KMS-11 (cell line): ENCODE measurements at regions not wholly inside any gene's neighbourhood (a gene's known extent, or its start where the extent isn't known, plus 50 kb on each side); places are given as distances from the start of the nearest gene placed in this dataset.

ENCODE experiments used
- H2AFZ ChIP-seq: fragments of 200-600 bp; sonication (generic); 2 replicates; pipeline ENCODE4 v1.6.1; 2016; ENCODE audit warnings: antibody characterized with exemption, mixed run types, low read depth
- H3K27ac ChIP-seq: fragments of 200-600 bp; sonication (generic); 2 replicates; pipeline ENCODE4 v1.6.1; 2016; ENCODE audit warnings: mild to moderate bottlenecking, mixed run types
- H3K27me3 ChIP-seq: fragments of 200-600 bp; sonication (generic); 2 replicates; pipeline ENCODE4 v1.6.1; 2017; ENCODE audit warnings: mild to moderate bottlenecking, low read depth, mixed run types, moderate library complexity; ENCODE audit not compliant: insufficient read depth
- H3K36me3 ChIP-seq: fragments of 200-600 bp; sonication (generic); 2 replicates; pipeline ENCODE4 v1.6.1; 2017; ENCODE audit warnings: mild to moderate bottlenecking, mixed run types; ENCODE audit not compliant: insufficient read depth
- H3K4me1 ChIP-seq: fragments of 200-600 bp; sonication (generic); 2 replicates; pipeline ENCODE4 v1.6.1; 2016; ENCODE audit warnings: mild to moderate bottlenecking, low read depth, mixed run types; ENCODE audit not compliant: poor library complexity, severe bottlenecking
- H3K4me2 ChIP-seq: fragments of 200-600 bp; sonication (generic); 2 replicates; pipeline ENCODE4 v1.7.0; 2016; ENCODE audit warnings: mild to moderate bottlenecking, mixed run types
- H3K4me3 ChIP-seq: fragments of 200-600 bp; sonication (generic); IDR thresholded peaks from 2 replicates; pipeline ENCODE4 v1.6.1; 2017; ENCODE audit warnings: low read depth, low read length, mixed read lengths; ENCODE audit not compliant: insufficient read depth
- H3K79me2 ChIP-seq: fragments of 200-600 bp; sonication (generic); 2 replicates; pipeline ENCODE4 v1.6.1; 2016; ENCODE audit warnings: low read depth, mixed run types; ENCODE audit not compliant: insufficient read depth
- H3K9ac ChIP-seq: fragments of 200-600 bp; sonication (generic); 2 replicates; pipeline ENCODE4 v1.6.1; 2016; ENCODE audit warnings: mild to moderate bottlenecking, mixed run types
- H4K20me1 ChIP-seq: fragments of 200-600 bp; sonication (generic); 2 replicates; pipeline ENCODE4 v1.6.1; 2016; ENCODE audit warnings: mild to moderate bottlenecking, mixed run types; ENCODE audit not compliant: insufficient read depth
- TF ChIP-seq, protein P1 (sequence below): fragments of 200-600 bp; sonication (generic); conservative IDR thresholded peaks from 2 replicates; pipeline ENCODE4 v1.6.1; 2017; ENCODE audit warnings: low read depth, mild to moderate bottlenecking, antibody characterized with exemption, low read length, moderate library complexity, mixed read lengths

DNA sequence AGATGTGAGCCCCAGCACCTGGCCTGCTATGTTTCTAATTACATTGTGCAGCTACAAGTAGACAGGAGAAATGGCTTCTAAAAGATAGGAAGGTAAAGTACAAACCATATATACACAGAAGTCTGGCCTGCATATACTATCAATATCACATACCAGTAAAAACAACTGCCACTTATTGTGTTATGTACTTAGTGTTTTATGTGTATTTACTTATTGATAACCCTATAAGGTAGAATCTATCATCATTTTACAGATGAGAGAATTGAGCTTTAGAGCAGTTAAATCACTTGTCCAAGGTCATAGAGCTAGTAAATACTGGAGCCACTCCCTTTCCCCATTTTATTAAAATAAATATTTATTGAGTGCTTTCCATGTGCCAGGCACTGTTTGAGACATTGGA lies 102.4 kb upstream of the PRDM1 start:
- no peaks in the 10 kb centered on the region for H3K79me2 ChIP-seq
- H3K4me3 ChIP-seq: no peak overlapping the region
- no peaks in the 10 kb centered on the region for H3K36me3 ChIP-seq
- TF ChIP-seq, protein P1, sequence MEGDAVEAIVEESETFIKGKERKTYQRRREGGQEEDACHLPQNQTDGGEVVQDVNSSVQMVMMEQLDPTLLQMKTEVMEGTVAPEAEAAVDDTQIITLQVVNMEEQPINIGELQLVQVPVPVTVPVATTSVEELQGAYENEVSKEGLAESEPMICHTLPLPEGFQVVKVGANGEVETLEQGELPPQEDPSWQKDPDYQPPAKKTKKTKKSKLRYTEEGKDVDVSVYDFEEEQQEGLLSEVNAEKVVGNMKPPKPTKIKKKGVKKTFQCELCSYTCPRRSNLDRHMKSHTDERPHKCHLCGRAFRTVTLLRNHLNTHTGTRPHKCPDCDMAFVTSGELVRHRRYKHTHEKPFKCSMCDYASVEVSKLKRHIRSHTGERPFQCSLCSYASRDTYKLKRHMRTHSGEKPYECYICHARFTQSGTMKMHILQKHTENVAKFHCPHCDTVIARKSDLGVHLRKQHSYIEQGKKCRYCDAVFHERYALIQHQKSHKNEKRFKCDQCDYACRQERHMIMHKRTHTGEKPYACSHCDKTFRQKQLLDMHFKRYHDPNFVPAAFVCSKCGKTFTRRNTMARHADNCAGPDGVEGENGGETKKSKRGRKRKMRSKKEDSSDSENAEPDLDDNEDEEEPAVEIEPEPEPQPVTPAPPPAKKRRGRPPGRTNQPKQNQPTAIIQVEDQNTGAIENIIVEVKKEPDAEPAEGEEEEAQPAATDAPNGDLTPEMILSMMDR: no peak
- H4K20me1 ChIP-seq: no peaks in the 10 kb centered on the region
- H2AFZ ChIP-seq: no peak overlapping the region
- H3K4me2 ChIP-seq: no peak overlapping the region
- H3K9ac ChIP-seq: no peak overlapping the region
- H3K27me3 ChIP-seq: no peaks in the 10 kb centered on the region
- no peaks in the 10 kb centered on the region for H3K4me1 ChIP-seq
- H3K27ac ChIP-seq: no peak overlapping the region

DNA sequence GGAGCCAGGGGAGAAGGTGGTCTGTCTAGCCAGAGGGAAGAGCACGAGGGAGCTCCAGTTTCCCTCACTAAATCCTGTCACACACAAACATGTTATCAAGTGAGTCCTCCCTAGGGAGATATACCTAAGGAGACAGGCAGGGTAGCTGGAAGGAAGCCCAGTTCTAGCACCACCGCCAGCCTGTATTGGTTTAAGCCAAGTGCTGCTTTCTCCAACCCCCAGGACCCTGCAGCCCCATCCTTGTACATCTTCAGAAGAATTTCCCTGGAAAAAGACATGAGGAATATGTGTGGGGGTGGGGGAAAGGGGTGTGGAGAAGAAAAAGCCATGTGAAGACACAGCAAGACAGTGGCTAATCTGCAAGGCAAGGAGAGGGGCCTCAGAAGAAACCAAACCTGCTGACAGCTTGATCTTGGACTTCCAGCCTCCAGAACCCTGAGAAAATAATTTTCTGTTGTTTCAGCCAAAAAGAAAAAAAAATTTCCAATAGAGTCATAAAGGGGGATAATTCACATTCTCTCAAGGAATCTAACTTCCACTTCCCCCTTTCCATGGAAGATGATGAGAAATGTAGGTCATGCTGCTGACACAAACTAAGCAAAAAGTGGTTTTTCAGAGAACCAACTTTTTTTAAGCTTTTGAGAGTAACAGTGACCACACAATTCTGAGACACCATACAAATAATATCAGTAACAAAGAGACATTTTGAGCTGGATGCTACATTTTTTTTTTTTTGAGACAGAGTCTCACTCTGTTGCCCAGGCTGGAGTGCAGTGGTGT lies 103.2 kb upstream of the PRDM1 start:
- Histone ChIP-seq H3K27ac (no peak overlapping the region), H3K4me2 (no peak overlapping the region), H4K20me1 (no peaks in the 10 kb centered on the region), H3K4me1 (no peaks in the 10 kb centered on the region), H3K79me2 (no peaks in the 10 kb centered on the region), H3K36me3 (no peaks in the 10 kb centered on the region), H3K9ac (no peak overlapping the region), H3K27me3 (no peaks in the 10 kb centered on the region), H3K4me3 (no peak overlapping the region), H2AFZ (no peak overlapping the region)
- TF ChIP-seq, protein P1: no peak

DNA sequence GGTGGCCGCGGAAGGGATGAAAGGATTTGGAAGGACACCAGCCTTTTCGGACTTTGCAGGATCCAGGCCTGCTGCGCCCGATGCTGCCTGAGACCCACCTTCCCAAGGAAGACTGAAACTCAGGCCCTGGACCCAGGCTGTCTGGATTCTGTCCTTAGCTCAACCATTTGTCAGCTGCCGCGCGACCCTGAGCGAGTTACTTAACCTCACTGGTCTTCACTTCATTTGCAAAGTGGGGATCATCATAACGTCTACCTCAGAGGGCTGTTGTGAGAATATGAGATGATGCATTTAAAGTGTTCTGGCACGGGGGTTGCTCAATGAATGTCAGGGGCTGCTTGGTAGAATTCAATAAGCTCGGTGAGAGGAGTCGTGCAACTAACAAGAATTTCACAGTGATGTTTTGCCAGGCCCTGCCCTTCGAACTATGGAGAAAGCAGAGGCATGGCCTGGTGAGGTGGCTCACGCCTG lies 104.2 kb upstream of the PRDM1 start:
- Histone ChIP-seq H3K36me3 (no peaks in the 10 kb centered on the region), H3K27ac (no peak overlapping the region), H3K4me2 (no peak overlapping the region), H3K79me2 (no peaks in the 10 kb centered on the region), H3K27me3 (no peaks in the 10 kb centered on the region), H3K4me3 (no peak overlapping the region), H2AFZ (no peak overlapping the region), H3K9ac (no peak overlapping the region), H3K4me1 (no peaks in the 10 kb centered on the region), H4K20me1 (no peaks in the 10 kb centered on the region)
- TF ChIP-seq, protein P1: no peak

DNA sequence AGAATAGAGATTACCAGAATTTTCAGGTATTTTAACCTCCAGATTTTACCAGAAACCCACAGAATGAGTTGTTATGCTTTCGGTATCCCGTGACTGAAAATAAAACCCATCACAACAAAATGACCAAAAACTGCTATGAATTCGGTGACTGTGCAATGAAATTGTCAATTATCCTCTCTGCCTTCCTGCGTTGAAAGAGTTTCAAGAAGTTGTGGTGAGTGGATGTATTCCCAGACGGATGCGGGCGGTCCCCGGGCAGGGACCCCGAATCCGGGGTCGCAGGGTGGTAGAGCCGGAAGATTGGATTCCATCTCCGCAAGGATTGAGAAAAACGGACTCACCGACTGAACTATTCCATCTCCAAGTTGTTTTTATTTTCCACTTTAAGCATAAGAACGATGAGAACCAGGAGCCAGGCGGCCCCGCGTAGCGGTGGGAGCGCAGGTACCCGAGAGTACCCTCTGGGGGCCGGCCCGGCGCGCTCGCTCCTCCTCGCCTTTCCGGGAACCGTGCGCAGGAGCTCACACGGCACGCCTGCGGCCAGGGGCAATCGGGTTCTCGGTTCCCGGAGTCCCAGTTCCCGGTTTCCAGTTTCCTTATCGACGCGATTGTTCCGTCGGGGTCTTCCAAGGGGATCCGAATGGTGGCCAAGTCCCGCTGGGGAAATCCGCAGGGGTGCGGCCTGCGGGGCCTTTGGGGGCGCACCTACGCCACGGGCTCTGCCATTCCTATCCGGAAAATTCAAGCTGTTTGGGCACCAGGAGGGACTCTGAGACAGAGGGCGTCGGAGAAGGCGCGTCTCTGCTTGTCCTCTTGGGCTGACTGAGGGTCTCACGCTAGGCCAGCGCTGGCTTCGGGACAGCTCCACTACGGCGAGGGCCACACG lies 104.9 kb upstream of the PRDM1 start:
- H3K9ac ChIP-seq: no peak overlapping the region
- no peaks in the 10 kb centered on the region for H3K79me2 ChIP-seq
- no peaks in the 10 kb centered on the region for H3K27me3 ChIP-seq
- no peaks in the 10 kb centered on the region for H3K4me1 ChIP-seq
- H3K27ac ChIP-seq: no peak overlapping the region
- H3K36me3 ChIP-seq: no peaks in the 10 kb centered on the region
- H3K4me2 ChIP-seq: no peak overlapping the region
- TF ChIP-seq, protein P1: no peak
- no peaks in the 10 kb centered on the region for H4K20me1 ChIP-seq
- H3K4me3 ChIP-seq: no peak overlapping the region
- no peak overlapping the region for H2AFZ ChIP-seq
